NCI-H2196 (cell line): ENCODE measurements at regions not wholly inside any gene's neighbourhood (a gene's known extent, or its start where the extent isn't known, plus 50 kb on each side); places are given as distances from the start of the nearest gene placed in this dataset.

Experiments
- DNase-seq: peaks from one replicate; lab custom pipeline; 2025; ENCODE audit not compliant: unreplicated experiment; lab: John Stamatoyannopoulos, UW

DNA sequence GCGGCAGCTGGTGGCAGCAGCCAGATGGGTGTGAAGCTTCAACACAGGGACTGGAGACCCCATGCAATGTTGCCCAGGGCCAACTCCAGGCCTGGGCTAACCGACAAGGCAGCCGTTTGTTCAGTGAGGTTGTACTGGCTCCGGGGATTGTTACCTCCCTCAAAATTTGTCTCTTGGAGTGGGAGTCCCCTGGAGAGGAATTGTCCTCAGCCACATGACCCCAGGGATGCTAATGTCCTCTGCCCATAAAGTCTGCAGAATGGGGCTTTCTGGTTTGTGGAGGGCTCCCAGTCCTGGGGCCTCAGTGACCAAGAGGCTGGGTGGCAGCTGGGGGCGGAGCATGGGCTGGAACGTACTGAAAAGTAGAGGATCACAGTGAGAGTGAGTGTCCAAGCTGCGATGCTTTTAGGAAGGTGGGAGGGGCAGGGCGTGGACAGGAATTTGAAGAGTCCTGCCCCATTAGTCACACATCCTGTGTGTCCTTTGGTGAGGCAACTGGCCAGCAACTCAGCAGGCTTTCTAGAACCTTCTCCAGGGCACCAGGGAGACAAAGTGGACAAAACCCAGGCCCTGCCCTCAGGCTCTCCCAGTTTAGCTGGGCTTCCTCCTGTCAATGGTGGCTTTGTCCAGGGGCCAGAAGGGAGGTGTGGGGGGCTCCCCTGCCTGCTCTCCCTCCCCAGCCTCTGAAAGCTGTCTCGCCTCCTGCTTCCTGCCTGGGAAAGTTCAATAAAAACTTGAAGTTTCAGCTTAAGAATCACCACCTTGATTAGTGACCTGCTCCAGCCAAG lies 114.0 kb downstream of the NSG2 start:
- DNase-seq = no peak

DNA sequence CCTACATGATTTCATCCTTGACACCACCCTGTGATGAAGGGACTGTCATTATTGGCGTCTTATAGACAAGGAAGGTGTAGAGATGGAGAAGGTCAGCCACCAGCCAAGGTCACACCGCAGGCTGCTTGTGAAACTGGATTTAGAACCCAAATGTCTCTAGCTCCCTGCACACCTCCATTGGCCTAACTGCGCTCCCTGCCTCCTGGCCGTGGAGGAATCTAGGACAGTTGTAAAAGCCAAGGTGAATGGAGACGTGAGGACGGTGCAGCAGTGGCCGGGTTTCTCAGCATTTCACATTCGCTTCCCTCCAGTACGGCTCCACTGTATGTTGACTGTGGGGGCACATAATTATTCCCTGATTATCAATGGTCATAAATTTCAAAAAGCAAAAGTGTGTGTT lies 119.9 kb downstream of the NSG2 start:
- DNase-seq = no peak

DNA sequence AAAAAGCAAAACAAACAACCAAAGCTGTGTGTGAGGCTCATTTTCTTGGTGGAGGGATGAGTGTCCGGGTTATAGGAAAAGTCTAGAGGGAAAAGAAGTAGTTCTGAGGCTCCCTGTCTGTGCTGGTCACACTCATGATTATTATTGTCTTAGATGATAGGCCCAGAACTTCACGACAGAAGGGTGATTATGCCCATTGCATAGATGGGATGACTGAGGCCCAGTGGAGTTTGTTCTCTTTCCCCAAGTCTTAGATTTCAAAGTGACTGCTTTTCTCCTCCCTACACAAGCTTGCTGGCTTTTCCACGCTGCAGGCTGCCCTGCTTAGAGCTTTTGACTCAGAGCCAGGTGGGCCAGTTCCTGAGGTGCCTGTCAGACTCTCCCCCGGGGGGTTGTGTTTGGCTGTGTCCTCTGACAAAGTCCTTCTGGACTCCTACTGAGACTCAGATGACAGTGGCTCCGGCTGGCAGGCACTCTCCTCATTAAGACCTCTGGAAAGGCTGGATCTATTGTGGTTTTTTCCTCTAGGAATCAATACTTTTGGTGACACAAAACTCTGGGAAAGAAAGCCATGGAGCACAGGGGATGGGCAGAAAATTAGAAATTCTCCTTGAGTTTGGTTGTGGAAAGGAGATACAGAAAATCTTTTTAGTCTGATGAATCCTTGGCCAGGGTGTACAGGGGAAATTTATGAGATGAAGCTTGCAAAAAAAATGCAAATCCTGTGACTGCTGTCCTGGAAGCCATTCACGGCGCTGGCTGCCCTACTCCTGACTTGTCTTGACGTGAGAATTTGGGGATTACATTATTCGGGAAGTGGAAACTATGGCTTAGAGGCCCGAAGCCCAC lies 120.9 kb downstream of the NSG2 start:
- DNase-seq = no peak

DNA sequence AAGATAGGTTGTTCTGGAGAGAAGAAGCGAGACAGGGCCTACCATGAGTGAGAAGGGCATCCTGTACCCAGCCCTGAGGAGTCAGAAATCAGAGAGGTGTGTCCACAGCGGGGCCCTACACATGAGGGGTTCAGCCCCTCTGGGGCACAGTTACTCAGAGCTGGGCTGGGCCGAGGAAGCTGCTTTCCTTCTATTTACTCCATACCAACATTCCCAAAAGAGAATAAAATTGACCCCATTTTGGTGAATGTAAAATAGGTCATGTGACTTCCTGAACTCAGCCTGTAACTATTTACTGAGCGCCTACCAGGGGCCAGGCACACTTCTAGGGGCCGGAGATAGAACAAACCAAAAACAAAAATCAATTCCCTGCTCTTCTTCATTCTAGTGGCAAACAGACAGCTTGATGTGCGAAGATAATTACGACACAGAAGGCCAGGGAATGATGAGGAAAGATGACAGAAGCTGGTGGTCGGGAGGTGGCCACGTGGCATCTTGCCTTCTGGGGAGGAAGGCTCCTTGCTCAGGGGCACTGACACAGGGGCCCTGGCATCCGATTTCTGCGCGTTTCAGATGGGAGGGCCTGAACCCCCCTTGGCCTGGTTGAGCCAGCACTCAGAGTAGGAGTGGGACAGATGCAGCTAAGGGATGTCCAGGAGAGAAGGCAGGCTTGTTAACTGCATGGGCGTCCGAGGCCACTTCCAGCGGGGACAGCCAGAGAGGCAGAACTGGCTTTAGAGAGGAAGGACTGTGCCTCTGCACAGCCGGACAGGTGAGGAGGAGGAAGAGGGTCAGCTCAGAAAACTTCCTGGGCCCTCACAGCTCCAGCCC lies 121.8 kb downstream of the NSG2 start:
- DNase-seq = no peak

DNA sequence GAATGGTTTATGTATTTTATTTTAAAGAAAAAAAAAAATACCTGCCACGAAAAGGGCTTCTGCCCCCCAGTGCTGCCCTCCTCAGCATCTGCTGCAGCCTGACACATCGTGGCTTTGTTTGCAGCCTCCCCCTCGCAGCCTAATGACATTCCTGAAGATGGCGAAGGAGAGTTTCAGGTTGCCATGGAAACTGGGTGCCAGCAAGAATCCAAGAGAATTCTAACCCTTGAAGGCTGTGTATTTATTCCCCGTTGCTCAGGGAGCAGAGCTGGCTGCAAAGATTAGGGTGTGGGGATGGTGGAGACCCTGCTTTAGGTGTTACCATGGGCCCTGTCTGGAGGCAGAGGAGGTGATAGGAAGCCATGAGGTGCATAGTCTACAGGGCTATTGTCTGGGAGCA lies 126.6 kb downstream of the NSG2 start:
- DNase-seq = no peak

DNA sequence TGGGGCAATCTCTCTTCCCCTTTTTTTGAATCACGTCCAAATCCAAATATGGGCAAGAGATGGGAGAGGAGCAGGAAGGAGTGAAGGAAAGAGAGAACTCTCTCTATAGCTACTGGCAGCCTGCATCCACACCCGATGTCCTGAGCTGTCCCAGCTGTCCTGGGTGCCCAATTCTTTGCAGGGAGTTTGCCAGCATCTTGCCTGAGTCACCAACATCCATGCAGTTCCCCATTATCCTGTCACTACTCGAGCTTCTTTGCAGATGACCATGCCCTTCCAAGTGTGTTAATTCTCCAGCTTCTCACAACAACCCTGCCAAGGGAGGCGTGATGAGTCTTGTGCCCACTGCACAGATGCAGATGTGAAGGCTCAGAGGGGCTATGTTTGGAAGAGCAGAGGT lies 127.1 kb downstream of the NSG2 start:
- no peak for DNase-seq

DNA sequence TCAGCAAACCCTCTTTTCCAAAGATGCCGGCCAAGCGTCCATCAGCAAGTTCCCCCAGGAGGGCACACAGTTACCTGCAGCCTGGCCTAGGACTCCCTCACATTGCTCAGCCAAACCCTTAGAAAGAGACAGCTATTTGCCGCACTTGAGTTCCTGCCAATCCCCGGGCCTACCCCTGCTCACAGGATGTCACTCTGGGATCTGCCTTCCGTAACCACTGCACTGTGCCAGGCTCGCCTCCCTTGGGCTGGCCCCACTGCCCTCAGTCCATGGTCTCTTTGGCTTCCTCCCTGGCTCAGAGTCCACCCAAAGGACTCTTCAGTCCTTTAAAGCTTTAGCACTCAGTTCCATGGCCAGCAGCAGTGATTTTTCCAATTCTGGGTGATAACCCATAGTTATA lies 128.3 kb downstream of the NSG2 start:
- DNase-seq = no peak

DNA sequence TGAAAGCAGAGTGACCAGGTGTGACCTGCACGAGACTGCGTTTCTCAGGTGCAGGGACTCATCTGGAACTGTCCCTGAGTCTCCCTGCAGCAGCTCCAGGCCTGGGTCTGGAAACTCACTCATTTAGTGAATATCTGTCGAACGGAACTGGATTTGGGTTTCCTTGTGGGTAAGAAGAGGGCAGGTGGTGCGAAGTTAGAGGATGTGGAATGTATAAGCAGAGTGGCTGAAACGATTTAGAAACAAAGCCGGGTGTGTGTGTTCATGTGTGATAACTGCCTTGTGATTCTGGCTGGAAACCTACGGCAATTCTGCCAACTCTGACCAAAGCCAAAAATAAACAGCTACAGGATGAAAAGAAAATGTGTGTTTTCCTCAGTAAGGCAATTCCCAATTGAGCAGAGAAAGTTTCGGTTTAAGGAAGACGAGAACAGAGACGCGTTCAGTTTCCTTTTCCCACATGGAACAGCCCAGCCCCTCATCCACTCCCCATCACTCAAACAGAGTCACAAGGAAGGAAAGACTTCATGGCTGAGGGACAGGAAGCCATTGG lies 130.3 kb downstream of the NSG2 start:
- DNase-seq = no peak

DNA sequence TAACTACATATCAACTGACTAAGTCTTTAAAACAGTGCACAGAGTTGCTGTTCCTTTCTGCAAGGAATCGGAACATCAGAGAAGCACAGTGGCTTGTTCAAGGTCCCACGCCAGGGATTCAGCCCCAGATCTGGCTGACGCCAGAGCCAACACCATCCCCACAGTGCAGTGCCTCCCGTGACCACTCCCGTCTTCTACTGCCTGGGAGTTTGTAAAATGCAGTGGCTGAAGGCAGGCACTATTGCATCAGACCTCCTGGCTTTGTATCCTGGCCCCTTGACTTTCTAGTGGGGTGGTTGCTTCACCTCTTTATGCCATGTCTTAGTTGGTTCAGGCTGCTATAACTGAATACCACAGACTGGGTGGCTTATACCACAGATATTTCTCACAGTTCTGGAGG lies 131.0 kb downstream of the NSG2 start:
- no peak for DNase-seq

DNA sequence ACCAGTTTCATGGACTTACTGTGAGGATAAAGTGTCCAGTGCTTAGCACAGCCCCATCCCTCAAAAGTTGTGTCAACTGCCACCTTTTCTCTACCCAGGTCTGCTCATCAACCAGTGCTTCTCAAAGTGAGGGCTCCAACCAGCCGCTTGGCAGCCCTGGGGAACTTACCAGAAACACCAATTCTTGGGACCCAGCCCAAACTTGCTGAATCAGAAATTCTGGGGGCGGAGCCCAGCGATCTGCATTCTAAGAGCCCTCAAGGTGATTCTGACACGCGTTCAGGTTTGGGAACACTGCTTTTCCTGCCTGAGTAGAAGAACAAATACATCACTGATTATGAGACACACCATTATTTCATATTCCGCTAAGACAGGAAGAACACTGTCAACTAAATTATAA lies 132.0 kb downstream of the NSG2 start:
- no peak for DNase-seq

DNA sequence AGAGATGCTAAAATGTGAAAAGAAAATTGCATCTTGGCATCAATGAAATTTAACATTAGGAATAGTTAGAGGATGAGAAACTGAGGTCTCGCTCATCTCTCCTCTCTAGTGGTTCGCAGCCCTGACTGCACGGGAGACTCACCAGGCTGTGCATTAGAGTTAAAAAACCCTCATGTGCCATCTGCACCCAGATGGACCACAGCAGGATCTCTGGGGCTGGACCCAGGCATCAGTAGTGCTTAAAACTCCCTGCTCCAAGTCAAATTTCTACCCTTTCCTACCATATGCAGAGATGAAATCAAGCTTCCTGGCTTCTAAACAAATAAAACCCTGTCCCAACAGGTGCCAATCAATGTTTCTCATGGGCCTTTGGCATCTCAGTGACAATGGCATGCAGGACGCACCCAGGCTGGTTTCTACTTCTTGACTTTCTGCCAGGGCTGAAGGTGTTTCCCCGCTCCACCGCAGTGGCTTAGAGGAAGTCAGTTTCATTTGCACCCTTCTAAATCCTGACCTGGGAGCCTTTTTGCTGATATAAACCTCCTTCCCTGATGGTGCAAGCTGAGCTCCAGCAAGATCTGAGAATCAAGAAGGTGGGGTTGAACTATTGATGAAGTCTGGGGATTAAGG lies 132.6 kb downstream of the NSG2 start:
- no peak for DNase-seq

DNA sequence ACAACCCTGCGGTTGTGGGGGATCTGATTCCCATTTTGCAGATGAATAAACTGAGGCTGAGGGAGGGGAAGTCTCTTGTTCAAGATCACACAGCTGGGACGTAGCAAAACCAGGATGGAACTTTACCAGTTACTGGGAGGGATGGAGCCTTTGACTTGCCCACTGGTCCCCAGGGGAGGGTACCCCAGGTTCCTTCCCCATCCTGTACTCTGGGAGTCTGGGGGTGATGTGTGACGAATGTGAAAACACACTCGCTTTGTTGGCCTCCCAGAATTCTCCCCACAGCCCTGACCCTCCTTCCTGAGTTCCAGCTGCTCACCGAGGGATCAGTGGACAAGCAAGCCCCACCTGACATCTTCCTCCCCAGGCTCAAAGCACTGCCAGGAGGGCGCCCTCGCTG lies 135.1 kb downstream of the NSG2 start:
- no peak for DNase-seq

DNA sequence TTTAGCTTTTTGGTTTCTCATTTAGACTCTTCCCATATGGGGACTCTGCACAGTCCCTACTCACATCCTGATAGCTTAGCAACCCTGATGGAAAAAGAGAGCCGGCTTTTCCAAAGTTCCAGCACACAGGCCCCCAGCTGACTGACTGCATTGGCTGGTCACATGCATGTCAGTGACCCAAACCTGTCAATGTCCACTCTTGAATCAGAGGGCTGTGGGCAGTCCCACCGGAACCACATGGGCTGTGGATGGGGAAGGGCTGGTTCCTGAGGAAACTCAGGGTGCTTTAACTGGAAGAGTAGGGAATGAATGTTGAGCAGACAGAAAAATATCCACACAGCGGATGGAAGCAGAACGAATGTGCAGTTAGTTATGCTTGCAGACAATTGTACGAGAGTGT lies 136.6 kb downstream of the NSG2 start:
- no peak for DNase-seq

DNA sequence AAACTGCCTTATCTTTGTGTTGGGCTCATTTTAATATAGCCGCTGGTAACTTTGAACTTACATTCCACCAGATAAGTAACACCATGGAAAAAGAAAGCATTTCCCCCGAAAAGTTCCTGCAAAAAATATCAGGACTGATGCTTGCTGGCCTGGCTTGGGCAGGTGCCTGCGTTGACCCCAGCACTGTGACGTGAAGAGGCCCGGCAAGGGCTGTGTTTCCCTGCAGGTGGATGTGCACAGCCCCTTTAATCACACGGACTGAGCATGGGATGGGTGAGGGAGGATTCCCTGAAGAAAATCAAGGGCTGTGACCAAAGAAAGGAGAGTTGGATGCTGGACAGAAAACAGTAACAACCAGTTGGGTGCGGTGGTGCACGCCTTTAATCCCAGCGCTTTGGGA lies 138.2 kb downstream of the NSG2 start:
- DNase-seq = no peak

DNA sequence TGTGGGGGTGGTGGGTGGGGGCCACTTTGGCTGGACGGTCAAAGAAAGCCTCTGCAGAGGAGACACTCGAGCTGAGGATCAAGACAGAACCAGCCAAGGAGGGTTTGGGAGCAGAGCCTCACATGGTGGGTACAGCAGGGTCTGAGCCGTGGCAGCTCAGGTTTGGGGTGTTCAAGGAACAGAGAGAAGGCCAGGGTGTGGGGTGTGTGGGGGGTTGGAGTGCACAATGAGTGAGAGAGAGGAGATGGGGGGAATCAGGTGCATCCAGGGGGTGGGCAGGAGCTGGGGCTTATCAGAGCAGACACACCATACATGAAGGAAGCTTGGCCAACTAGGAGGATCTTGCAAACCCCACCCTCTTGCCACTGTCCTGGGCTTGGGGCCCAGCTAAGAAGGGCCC lies 140.0 kb downstream of the NSG2 start:
- DNase-seq = no peak

DNA sequence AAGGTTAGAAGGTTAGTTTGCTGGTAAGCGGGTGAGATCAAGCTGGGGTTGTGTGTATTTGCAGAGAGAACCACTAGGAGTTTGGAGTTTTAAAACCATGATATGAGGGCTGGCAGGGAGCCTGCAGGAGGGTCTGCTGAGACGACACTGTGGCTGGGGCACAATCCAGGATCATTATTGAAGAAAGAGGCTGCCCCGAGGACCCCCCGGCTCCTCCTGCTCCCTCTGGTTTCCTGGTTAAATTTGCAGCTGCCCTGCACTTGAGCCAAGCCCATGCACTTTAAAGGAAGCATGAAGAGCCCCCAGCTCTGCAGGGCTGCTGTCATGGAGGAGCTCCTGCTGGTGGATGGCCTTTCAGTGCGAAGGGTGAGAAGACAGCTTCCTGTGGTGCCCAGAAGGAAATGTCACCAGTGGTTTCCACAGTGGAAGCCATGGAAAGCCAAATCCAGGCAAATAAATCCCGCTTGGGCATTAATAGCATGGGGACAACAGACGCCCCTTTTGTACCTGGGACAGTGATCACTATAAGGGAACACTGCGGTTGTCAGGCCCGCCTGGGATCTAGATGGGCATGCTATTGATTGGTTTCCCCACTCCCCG lies 140.7 kb downstream of the NSG2 start:
- no peak for DNase-seq

DNA sequence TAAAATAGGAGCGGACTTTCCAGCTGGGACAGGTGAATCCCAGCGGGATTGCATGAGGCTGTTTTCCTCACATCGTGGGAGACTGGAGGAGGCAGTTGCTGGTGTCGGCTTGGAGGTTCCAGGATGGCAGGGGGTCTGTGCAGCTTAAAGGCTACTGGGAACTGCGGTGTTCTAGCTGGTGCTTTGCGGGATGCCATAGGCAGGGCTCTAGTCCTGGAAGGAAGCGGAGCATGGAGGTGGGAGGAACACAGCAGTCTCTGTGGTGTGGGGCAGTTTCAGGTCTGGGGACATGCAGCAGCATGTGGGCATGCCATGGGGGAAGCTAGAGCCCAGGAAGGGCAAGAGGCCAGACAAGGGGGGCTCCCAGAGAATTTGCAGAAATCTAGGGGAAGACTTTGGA lies 141.5 kb downstream of the NSG2 start:
- no peak for DNase-seq

DNA sequence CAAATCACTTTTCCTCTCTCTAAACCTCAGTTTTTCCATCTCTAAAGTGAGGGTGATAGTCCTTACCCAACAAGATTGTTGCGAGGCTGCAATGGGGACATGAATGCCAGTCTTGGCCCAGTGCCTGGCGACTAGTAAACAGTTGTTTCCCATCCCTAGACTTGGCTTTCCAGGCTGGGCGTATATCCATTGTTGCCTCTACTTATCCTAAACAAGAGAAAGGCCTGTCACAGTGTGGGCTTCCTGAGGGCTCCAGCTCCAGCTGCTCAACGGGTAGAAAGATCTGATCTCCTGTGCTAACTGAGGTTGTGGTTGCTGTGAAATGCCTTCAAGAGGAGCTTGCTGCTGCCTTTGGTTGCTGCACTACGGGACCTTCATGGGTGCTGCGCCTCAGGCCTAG lies 142.0 kb downstream of the NSG2 start:
- DNase-seq = no peak

DNA sequence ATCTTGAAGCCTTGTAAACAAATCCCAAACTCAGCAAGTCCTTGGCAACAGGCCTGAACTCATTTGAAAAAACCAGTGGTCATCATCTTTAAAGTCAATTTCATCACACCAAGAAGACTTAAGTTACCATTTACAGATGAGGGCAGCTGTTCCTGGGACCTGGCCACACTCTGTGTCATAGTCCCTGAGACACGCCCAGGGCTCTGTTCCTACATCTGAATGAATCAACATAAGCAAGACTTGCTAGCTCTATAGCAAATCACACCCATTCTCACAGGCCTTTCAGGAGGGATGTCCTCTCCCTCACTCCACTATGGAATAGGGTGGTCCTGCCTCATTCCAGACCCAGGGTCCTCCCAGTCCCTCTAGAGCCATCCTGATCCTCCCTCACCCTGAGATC lies 142.8 kb downstream of the NSG2 start:
- DNase-seq = no peak
